Neural cell (in vitro differentiated cells): ENCODE measurements at regions not wholly inside any gene's neighbourhood (a gene's known extent, or its start where the extent isn't known, plus 50 kb on each side); places are given as distances from the start of the nearest gene placed in this dataset.

Source experiments
- H2AFZ ChIP-seq: fragments of 200-600, 300-800 bp; sonication (generic), shearing (Covaris generic); 2 replicates; pipeline ENCODE4 v1.6.0; 2014; ENCODE audit warnings: low read depth, mild to moderate bottlenecking, antibody characterized with exemption, low read length, moderate library complexity
- H3F3A ChIP-seq: fragments of 200-600 bp; shearing (Covaris generic); 2 replicates; pipeline ENCODE4 v1.6.1; 2016; ENCODE audit warnings: mild to moderate bottlenecking, moderate library complexity, mixed read lengths, antibody characterized with exemption, low read length; ENCODE audit not compliant: insufficient read depth, poor library complexity, severe bottlenecking
- H3K27ac ChIP-seq: fragments of 200-600, 300-800 bp; sonication (generic), shearing (Covaris generic); 2 replicates; pipeline ENCODE4 v1.5.1; 2014; ENCODE audit warnings: mild to moderate bottlenecking, low read length, moderate library complexity
- H3K27me3 ChIP-seq: fragments of 300-800, 200-600 bp; sonication (generic), shearing (Covaris generic); 2 replicates; pipeline ENCODE4 v1.6.0; 2014; ENCODE audit warnings: mild to moderate bottlenecking, low read depth, low read length, moderate library complexity; ENCODE audit not compliant: insufficient read depth
- H3K36me3 ChIP-seq: fragments of 300-800, 200-600 bp; sonication (generic), shearing (Covaris generic); 2 replicates; pipeline ENCODE4 v1.5.1; 2014; ENCODE audit warnings: mild to moderate bottlenecking, antibody characterized with exemption, low read length, moderate library complexity; ENCODE audit not compliant: insufficient read depth
- H3K4me2 ChIP-seq: fragments of 300-800, 200-600 bp; sonication (generic), shearing (Covaris generic); 2 replicates; pipeline ENCODE4 v1.6.0; 2014; ENCODE audit warnings: mild to moderate bottlenecking, low read length
- H3K4me3 ChIP-seq: fragments of 300-800, 200-600 bp; sonication (generic), shearing (Covaris generic); 2 replicates; pipeline ENCODE4 v1.5.1; 2014; ENCODE audit warnings: mild to moderate bottlenecking, low read length, moderate library complexity
- H3K79me2 ChIP-seq: fragments of 200-600 bp; shearing (Covaris generic); replicated peaks from 2 replicates; pipeline ENCODE4 v1.6.0; 2014; ENCODE audit warnings: mild to moderate bottlenecking, low read length, moderate library complexity; ENCODE audit not compliant: insufficient read depth
- H3K9ac ChIP-seq: fragments of 300-800, 200-600 bp; sonication (generic), shearing (Covaris generic); 2 replicates; pipeline ENCODE4 v1.6.1; 2016; ENCODE audit warnings: mild to moderate bottlenecking, low read length, mixed read lengths
- H3K9me2 ChIP-seq: fragments of 200-600 bp; shearing (Covaris generic); 2 replicates; pipeline ENCODE4 v1.6.1; 2016; ENCODE audit warnings: mild to moderate bottlenecking, low read length, mixed read lengths; ENCODE audit not compliant: insufficient read depth
- H3K9me3 ChIP-seq: fragments of 200-600, 300-800 bp; sonication (generic), shearing (Covaris generic); 2 replicates; pipeline ENCODE4 v1.6.1; 2016; ENCODE audit warnings: mild to moderate bottlenecking, mixed run types, low read length, moderate library complexity, mixed read lengths
- H4K20me1 ChIP-seq: fragments of 200-600 bp; shearing (Covaris generic); 2 replicates; pipeline ENCODE4 v1.6.1; 2016; ENCODE audit warnings: mild to moderate bottlenecking, mixed run types; ENCODE audit not compliant: insufficient read depth
- EP300 ChIP-seq: fragments of 450-650 bp; conservative IDR thresholded peaks from 2 replicates; pipeline ENCODE4 v1.6.1; 2014; ENCODE audit warnings: antibody characterized with exemption, mild to moderate bottlenecking, moderate library complexity; ENCODE audit not compliant: poor library complexity, severe bottlenecking
- EZH2 ChIP-seq: fragments of 200-600, 300-800 bp; shearing (Covaris generic), sonication (generic); IDR thresholded peaks from 2 replicates; pipeline ENCODE4 v1.6.1; 2014; ENCODE audit warnings: antibody characterized with exemption, low read length, borderline replicate concordance, mild to moderate bottlenecking; ENCODE audit not compliant: insufficient read depth, poor library complexity, severe bottlenecking
- MXI1 ChIP-seq: fragments of 450-650 bp; conservative IDR thresholded peaks from 2 replicates; pipeline ENCODE4 v1.6.1; 2014; ENCODE audit warnings: antibody characterized with exemption, mild to moderate bottlenecking; ENCODE audit not compliant: poor library complexity, severe bottlenecking
- POLR2AphosphoS5 ChIP-seq: IDR thresholded peaks from 2 replicates; pipeline ENCODE4 v1.6.1; 2012
- RAD21 ChIP-seq: fragments of 450-650 bp; conservative IDR thresholded peaks from 2 replicates; pipeline ENCODE4 v1.6.1; 2014; ENCODE audit warnings: antibody characterized with exemption, mild to moderate bottlenecking, moderate library complexity
- SMC3 ChIP-seq: fragments of 450-650 bp; conservative IDR thresholded peaks from 2 replicates; pipeline ENCODE4 v1.6.1; 2014; ENCODE audit warnings: antibody characterized with exemption, mild to moderate bottlenecking, moderate library complexity; ENCODE audit not compliant: poor library complexity
- TAF1 ChIP-seq: IDR thresholded peaks from 2 replicates; pipeline ENCODE4 v1.6.1; 2012; ENCODE audit warnings: low read depth
- TF ChIP-seq, protein P1 (sequence below): fragments of 450-650 bp; IDR thresholded peaks from 2 replicates; pipeline ENCODE4 v1.5.1; 2014; ENCODE audit warnings: antibody characterized with exemption, mild to moderate bottlenecking, moderate library complexity; ENCODE audit not compliant: poor library complexity, severe bottlenecking
- TF ChIP-seq, protein P2 (sequence below): IDR thresholded peaks from 2 replicates; pipeline ENCODE4 v1.6.1; 2012; ENCODE audit warnings: borderline replicate concordance

DNA sequence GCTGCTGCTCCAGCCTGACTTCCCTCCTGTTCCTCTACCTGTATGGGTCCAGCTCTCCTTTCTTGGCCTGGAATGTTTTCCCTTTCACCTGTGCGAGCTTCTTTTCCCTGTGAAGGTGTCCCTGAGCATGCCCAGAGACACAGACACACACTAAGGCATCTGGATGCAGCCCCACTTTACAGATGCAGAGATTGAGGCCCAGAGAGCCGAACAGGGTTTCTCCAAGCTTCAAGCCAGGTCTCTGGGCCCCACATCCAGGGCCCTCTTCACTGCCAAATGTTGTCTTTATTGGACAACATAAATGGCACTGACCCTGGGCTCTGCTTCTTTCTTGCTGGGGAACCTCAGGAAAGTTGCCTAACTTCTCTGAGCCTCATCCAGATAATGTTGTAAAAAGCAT, 561.6 kb downstream of the MIAT start:
- Histone ChIP-seq H3K79me2 (no peaks in the 10 kb centered on the region), H3K9me2 (no peaks in the 10 kb centered on the region), H2AFZ (no peak overlapping the region), H3K36me3 (no peaks in the 10 kb centered on the region), H3K9me3 (no peaks in the 10 kb centered on the region), H3K9ac (no peak overlapping the region), H3K27ac (no peak overlapping the region), H3K4me2 (no peak overlapping the region), H4K20me1 (no peaks in the 10 kb centered on the region), H3K27me3 (no peaks in the 10 kb centered on the region), H3K4me3 (no peak overlapping the region), H3F3A (no peaks in the 10 kb centered on the region)
- TF ChIP-seq TAF1 = no peak
- TF ChIP-seq, protein P1, sequence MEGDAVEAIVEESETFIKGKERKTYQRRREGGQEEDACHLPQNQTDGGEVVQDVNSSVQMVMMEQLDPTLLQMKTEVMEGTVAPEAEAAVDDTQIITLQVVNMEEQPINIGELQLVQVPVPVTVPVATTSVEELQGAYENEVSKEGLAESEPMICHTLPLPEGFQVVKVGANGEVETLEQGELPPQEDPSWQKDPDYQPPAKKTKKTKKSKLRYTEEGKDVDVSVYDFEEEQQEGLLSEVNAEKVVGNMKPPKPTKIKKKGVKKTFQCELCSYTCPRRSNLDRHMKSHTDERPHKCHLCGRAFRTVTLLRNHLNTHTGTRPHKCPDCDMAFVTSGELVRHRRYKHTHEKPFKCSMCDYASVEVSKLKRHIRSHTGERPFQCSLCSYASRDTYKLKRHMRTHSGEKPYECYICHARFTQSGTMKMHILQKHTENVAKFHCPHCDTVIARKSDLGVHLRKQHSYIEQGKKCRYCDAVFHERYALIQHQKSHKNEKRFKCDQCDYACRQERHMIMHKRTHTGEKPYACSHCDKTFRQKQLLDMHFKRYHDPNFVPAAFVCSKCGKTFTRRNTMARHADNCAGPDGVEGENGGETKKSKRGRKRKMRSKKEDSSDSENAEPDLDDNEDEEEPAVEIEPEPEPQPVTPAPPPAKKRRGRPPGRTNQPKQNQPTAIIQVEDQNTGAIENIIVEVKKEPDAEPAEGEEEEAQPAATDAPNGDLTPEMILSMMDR = no peak
- TF ChIP-seq MXI1 = no peak
- no peak for TF ChIP-seq POLR2AphosphoS5
- TF ChIP-seq, protein P2, sequence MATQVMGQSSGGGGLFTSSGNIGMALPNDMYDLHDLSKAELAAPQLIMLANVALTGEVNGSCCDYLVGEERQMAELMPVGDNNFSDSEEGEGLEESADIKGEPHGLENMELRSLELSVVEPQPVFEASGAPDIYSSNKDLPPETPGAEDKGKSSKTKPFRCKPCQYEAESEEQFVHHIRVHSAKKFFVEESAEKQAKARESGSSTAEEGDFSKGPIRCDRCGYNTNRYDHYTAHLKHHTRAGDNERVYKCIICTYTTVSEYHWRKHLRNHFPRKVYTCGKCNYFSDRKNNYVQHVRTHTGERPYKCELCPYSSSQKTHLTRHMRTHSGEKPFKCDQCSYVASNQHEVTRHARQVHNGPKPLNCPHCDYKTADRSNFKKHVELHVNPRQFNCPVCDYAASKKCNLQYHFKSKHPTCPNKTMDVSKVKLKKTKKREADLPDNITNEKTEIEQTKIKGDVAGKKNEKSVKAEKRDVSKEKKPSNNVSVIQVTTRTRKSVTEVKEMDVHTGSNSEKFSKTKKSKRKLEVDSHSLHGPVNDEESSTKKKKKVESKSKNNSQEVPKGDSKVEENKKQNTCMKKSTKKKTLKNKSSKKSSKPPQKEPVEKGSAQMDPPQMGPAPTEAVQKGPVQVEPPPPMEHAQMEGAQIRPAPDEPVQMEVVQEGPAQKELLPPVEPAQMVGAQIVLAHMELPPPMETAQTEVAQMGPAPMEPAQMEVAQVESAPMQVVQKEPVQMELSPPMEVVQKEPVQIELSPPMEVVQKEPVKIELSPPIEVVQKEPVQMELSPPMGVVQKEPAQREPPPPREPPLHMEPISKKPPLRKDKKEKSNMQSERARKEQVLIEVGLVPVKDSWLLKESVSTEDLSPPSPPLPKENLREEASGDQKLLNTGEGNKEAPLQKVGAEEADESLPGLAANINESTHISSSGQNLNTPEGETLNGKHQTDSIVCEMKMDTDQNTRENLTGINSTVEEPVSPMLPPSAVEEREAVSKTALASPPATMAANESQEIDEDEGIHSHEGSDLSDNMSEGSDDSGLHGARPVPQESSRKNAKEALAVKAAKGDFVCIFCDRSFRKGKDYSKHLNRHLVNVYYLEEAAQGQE = no peak
- TF ChIP-seq RAD21 = no peak
- TF ChIP-seq EP300 = no peak
- TF ChIP-seq EZH2 = no peak
- TF ChIP-seq SMC3 = no peak

DNA sequence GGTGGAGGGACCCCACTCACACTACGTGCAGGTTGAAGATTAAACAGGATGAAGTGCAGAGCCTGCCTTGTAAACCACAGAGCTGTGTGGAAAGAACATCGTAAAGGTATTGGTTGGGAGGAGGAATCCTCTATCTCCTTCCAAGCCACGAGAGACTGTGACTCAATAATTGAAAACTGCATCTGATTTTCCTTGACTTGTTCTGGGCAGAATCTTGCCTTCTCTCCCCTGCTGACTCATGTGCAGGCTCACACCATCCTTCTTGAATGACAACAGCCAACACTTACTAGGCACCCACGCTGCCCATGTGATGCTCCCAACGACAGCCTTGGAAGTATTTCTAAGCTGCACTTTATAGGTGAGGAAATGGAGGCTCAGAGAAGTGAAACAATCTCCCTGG, 563.0 kb downstream of the MIAT start:
- no peaks in the 10 kb centered on the region for H3K9me3 ChIP-seq
- no peaks in the 10 kb centered on the region for H3F3A ChIP-seq
- no peak overlapping the region for H3K4me2 ChIP-seq
- no peak overlapping the region for H3K4me3 ChIP-seq
- H3K9ac ChIP-seq = no peak overlapping the region
- no peaks in the 10 kb centered on the region for H3K9me2 ChIP-seq
- H3K27me3 ChIP-seq = no peaks in the 10 kb centered on the region
- no peaks in the 10 kb centered on the region for H3K79me2 ChIP-seq
- H2AFZ ChIP-seq = no peak overlapping the region
- no peaks in the 10 kb centered on the region for H3K36me3 ChIP-seq
- H4K20me1 ChIP-seq = no peaks in the 10 kb centered on the region
- H3K27ac ChIP-seq = no peak overlapping the region
- TF ChIP-seq, protein P1 = no peak
